BE2C (cell line): ENCODE measurements at regions not wholly inside any gene's neighbourhood (a gene's known extent, or its start where the extent isn't known, plus 50 kb on each side); places are given as distances from the start of the nearest gene placed in this dataset.

Source experiments
- DNase-seq: peaks from one replicate; pipeline ENCODE4 v3.0.0-alpha.2; 2020
- H3K27me3 ChIP-seq: fragments of 250-450 bp; sonication (Bioruptor Pico); 2 replicates; pipeline ENCODE4 v1.5.1; 2020; ENCODE audit warnings: mild to moderate bottlenecking
- H3K36me3 ChIP-seq: fragments of 250-450 bp; sonication (Bioruptor Pico); 2 replicates; pipeline ENCODE4 v1.5.1; 2020; ENCODE audit warnings: mild to moderate bottlenecking
- H3K4me1 ChIP-seq: fragments of 250-450 bp; sonication (Bioruptor Pico); 2 replicates; pipeline ENCODE4 v1.5.1; 2020
- H3K4me3 ChIP-seq: 2 replicates; pipeline ENCODE4 v1.5.1; 2011; ENCODE audit warnings: low read depth, low read length
- H3K9me3 ChIP-seq: fragments of 250-450 bp; sonication (Bioruptor Pico); 2 replicates; pipeline ENCODE4 v1.5.1; 2020
- CTCF ChIP-seq: IDR thresholded peaks from 2 replicates; pipeline ENCODE4 v1.5.1; 2012; ENCODE audit warnings: mild to moderate bottlenecking, low read depth, low read length

DNA sequence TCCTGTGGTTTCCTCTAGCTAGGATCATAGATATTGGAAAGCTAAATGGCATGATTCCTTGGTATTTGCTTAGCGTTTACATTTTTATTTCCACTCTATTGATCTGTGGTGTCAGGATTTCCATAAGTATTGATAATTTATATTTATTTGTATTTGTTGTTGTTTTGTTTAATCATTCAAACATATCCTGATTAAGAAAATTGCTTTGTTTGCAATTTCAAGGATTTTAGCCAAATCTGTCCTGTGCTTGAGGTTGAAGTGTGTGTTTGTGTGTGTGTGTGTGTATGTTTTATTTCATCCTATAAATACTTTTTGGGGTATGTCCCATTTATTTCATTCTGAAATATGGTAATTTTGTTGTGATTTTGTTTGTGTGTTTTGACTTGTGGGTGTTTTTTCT, 1884.1 kb upstream of the CDH6 start:
- Histone ChIP-seq H3K9me3 (no peaks in the 10 kb centered on the region), H3K27me3 (no peaks in the 10 kb centered on the region), H3K4me3 (no peak overlapping the region), H3K4me1 (no peaks in the 10 kb centered on the region), H3K36me3 (no peaks in the 10 kb centered on the region)
- no peak for DNase-seq
- no peak for TF ChIP-seq CTCF

DNA sequence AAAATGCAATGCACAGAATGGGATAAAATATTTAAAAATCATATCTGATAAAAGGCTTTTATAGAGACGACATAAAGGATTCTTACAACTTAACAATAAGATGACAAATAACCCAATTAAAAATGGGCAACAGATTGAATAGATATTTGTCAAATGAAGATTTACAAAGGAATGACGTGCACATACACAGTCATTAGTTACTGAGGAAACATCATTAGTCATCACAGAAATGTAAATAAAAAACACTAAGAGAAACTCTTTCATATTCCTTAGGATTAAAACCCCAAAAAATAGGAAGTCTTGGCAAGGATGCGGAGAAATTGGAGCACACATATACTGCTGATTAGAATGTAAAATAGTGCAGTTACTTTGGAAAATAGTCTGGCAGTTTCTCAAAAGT, 1886.0 kb upstream of the CDH6 start:
- no peaks in the 10 kb centered on the region for H3K4me1 ChIP-seq
- DNase-seq = no peak
- no peak overlapping the region for H3K4me3 ChIP-seq
- no peaks in the 10 kb centered on the region for H3K27me3 ChIP-seq
- no peaks in the 10 kb centered on the region for H3K36me3 ChIP-seq
- H3K9me3 ChIP-seq = no peaks in the 10 kb centered on the region
- TF ChIP-seq CTCF = no peak

DNA sequence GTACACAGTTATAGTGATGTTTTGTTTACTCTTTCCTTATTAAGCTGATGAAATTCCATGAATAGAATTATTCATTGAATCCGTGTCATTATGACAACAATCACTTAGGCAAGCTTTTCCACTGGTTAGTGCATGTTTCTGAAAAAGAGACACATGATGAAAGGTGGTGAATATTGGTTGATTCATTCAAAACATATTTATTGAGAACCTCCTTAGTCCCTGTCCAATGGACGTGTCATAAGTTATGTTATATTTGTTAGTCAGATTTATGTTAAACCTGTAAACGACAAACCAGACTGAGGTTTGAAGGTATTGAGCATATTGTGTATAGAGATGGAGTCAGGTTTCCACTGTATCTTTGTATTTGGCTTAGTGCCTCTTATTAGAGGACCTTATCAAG, 1888.9 kb upstream of the CDH6 start:
- no peak for TF ChIP-seq CTCF
- H3K4me1 ChIP-seq = no peaks in the 10 kb centered on the region
- H3K27me3 ChIP-seq = no peaks in the 10 kb centered on the region
- DNase-seq = no peak
- H3K36me3 ChIP-seq = no peaks in the 10 kb centered on the region
- no peak overlapping the region for H3K4me3 ChIP-seq
- no peaks in the 10 kb centered on the region for H3K9me3 ChIP-seq

DNA sequence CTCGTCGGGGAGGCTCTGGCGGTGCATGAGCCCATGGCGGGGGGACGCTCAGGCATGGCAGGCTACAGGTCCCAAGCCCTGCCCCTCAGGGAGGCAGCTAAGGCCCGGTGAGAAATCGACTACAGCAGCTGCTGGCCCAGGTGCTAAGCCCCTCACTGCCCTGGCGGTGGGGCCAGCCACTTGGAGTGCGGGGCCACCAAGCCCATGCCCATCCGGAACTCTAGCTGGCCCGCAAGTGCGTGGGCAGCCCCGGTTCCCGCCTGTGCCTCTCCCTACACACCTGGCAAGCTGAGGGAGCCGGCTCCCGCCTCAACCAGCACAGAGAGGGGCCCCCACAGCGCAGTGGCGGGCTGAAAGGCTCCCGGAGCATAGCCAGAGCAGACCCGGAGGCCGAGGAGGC, 1896.9 kb upstream of the CDH6 start:
- Histone ChIP-seq H3K4me1 (no peaks in the 10 kb centered on the region), H3K4me3 (no peak overlapping the region), H3K36me3 (no peaks in the 10 kb centered on the region), H3K27me3 (no peaks in the 10 kb centered on the region), H3K9me3 (no peaks in the 10 kb centered on the region)
- no peak for DNase-seq
- TF ChIP-seq CTCF = no peak

DNA sequence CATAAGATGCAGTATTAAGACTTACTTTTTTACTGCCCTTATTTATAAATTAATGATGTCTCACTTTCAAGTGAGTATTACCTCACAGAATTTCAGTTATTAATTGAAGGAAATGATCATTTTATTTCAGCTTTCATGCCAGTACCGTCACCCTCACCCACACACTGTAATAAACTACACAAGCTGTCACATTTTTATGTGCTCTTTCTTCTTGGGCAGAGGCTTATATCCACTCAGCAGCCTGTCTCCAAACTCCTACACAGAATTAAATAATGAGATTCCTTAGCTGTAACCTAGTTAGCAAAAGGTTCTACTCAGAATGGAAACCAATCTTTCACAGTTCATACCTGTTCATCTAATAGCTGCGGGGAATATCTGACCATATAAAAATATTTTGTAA, 1915.8 kb upstream of the CDH6 start:
- TF ChIP-seq CTCF = no peak
- Histone ChIP-seq H3K4me1 (no peaks in the 10 kb centered on the region), H3K4me3 (no peak overlapping the region), H3K27me3 (no peaks in the 10 kb centered on the region), H3K9me3 (no peaks in the 10 kb centered on the region), H3K36me3 (no peaks in the 10 kb centered on the region)
- DNase-seq = no peak

GRCh38 chr5:29276371-29276770, 1917.1 kb upstream of the CDH6 start:
- H3K9me3 ChIP-seq = no peaks in the 10 kb centered on the region
- TF ChIP-seq CTCF = no peak
- H3K4me3 ChIP-seq = no peak overlapping the region
- H3K36me3 ChIP-seq = no peaks in the 10 kb centered on the region
- no peaks in the 10 kb centered on the region for H3K4me1 ChIP-seq
- no peaks in the 10 kb centered on the region for H3K27me3 ChIP-seq
- DNase-seq = no peak
